H1 (cell line): ENCODE measurements at regions not wholly inside any gene's neighbourhood (a gene's known extent, or its start where the extent isn't known, plus 50 kb on each side); places are given as distances from the start of the nearest gene placed in this dataset.
A peak's percentile ranks its signal among the peaks of the same experiment; 100 is the strongest.

Source experiments
- CTCF ChIA-PET: fragments of 300-600 bp; sonication (Branson Sonifier 250); formaldehyde crosslinking; loops from one replicate; lab custom pipeline; 2021; ENCODE audit not compliant: partially characterized antibody; lab: Charles Lee
- POLR2A ChIA-PET: fragments of 300-600 bp; sonication (Branson Sonifier 250); formaldehyde crosslinking; loops from one replicate; lab custom pipeline; 2021; ENCODE audit warnings: inconsistent platforms; ENCODE audit not compliant: partially characterized antibody; lab: Charles Lee
- DNase-seq, 2 experiments: peaks; one replicate each; pipeline versions ENCODE4 v3.0.0 to v3.0.0-alpha.2; 2010 to 2022; ENCODE audit warnings: low spot score in 2 of 2, low read depth in 1 of 2, mixed read lengths in 1 of 2
- FAIRE-seq: peaks from 2 replicates; lab custom pipeline; 2011; peaks lifted over from hg19 to GRCh38; lab: Jason Lieb, UNC
- H2AFZ ChIP-seq: 2 replicates; pipeline ENCODE4 v1.8.1; 2012; ENCODE audit warnings: low read length, inconsistent platforms
- H2AK5ac ChIP-seq: 2 replicates; pipeline ENCODE4 v1.6.1; 2013; ENCODE audit warnings: low read depth, low read length
- H2BK120ac ChIP-seq: replicated peaks from 2 replicates; pipeline ENCODE3; 2013; ENCODE audit warnings: low read depth, low read length, inconsistent platforms
- H2BK12ac ChIP-seq: 2 replicates; pipeline ENCODE4 v1.6.1; 2013; ENCODE audit warnings: low read depth, low read length
- H2BK15ac ChIP-seq: 2 replicates; pipeline ENCODE4 v1.6.1; 2013; ENCODE audit warnings: low read length
- H2BK20ac ChIP-seq: 2 replicates; pipeline ENCODE4 v1.6.1; 2013; ENCODE audit warnings: low read length
- H2BK5ac ChIP-seq: 2 replicates; pipeline ENCODE4 v1.6.1; 2013; ENCODE audit warnings: low read depth, low read length
- H3K14ac ChIP-seq: 2 replicates; pipeline ENCODE4 v1.6.1; 2013; ENCODE audit warnings: inconsistent platforms; ENCODE audit not compliant: insufficient read length
- H3K18ac ChIP-seq: 2 replicates; pipeline ENCODE4 v1.6.1; 2013; ENCODE audit warnings: low read length; ENCODE audit errors: extremely low read depth
- H3K23ac ChIP-seq: 2 replicates; pipeline ENCODE4 v1.6.1; 2013; ENCODE audit warnings: inconsistent platforms; ENCODE audit not compliant: insufficient read length
- H3K23me2 ChIP-seq: 2 replicates; pipeline ENCODE4 v1.6.1; 2013; ENCODE audit warnings: low read depth, low read length
- H3K27ac ChIP-seq: 2 replicates; pipeline ENCODE4 v1.6.1; 2011; ENCODE audit warnings: low read depth, low read length, inconsistent platforms
- H3K27me3 ChIP-seq, 4 experiments: replicated peaks in 1 of 4; 1 replicate in 1 of 4; 2 replicates in 3 of 4; pipeline versions ENCODE4 v1.6.1 to v1.8.1; 2011 to 2013; ENCODE audit warnings: low read length in 3 of 4, mild to moderate bottlenecking in 3 of 4, inconsistent platforms in 2 of 4, mixed read lengths in 2 of 4, moderate library complexity in 1 of 4; ENCODE audit not compliant: control insufficient read depth in 3 of 4, insufficient read depth in 3 of 4; ENCODE audit errors: extremely low read depth in 1 of 4
- H3K36me3 ChIP-seq, 4 experiments: 2 replicates each; pipeline versions ENCODE4 v1.6.1 to v1.8.1; 2011 to 2013; ENCODE audit warnings: mild to moderate bottlenecking in 4 of 4, low read length in 3 of 4, moderate library complexity in 2 of 4, control low read depth in 1 of 4, inconsistent platforms in 1 of 4; ENCODE audit not compliant: insufficient read depth in 4 of 4, control insufficient read depth in 2 of 4
- H3K4ac ChIP-seq: replicated peaks from 2 replicates; pipeline ENCODE3; 2013; ENCODE audit warnings: low read length, low read depth, mixed read lengths, inconsistent platforms; ENCODE audit not compliant: insufficient read length
- H3K4me1 ChIP-seq, 4 experiments: replicated peaks in 1 of 4; 1 replicate in 1 of 4; 2 replicates in 3 of 4; pipeline versions ENCODE4 v1.6.1 to v1.8.1; 2011 to 2013; ENCODE audit warnings: low read length in 3 of 4, inconsistent platforms in 2 of 4, mixed read lengths in 1 of 4; ENCODE audit not compliant: insufficient read depth in 4 of 4, control insufficient read depth in 3 of 4
- H3K4me2 ChIP-seq, 2 experiments: 2 replicates each; pipeline versions ENCODE4 v1.6.1 to v1.8.1; 2011 to 2013; ENCODE audit warnings: low read depth in 2 of 2, low read length in 2 of 2, control low read depth in 1 of 2, inconsistent platforms in 1 of 2, mild to moderate bottlenecking in 1 of 2; ENCODE audit not compliant: insufficient read depth in 1 of 2
- H3K4me3 ChIP-seq, 4 experiments: fragments of 200-600, 300-600 bp in 1 of 4; sonication (generic), shearing (Covaris generic), sonication (Bioruptor Twin) in 1 of 4; 2 replicates each; pipeline versions ENCODE4 v1.5.1 to v1.8.1; 2011 to 2016; ENCODE audit warnings: low read length in 4 of 4, low read depth in 3 of 4, control low read depth in 2 of 4, inconsistent platforms in 2 of 4, mild to moderate bottlenecking in 2 of 4, mixed read lengths in 1 of 4, moderate library complexity in 1 of 4; ENCODE audit not compliant: insufficient read depth in 2 of 4; ENCODE audit errors: extremely low read depth in 1 of 4
- H3K56ac ChIP-seq: replicated peaks from 2 replicates; pipeline ENCODE3; 2013; ENCODE audit warnings: low read depth, mild to moderate bottlenecking, mixed read lengths, low read length, inconsistent platforms; ENCODE audit not compliant: insufficient read length
- H3K79me1 ChIP-seq: 2 replicates; pipeline ENCODE4 v1.6.1; 2013; ENCODE audit warnings: low read depth, low read length, control low read depth
- H3K79me2 ChIP-seq, 2 experiments: 2 replicates each; pipeline versions ENCODE4 v1.6.1 to v1.8.1; 2012 to 2013; ENCODE audit warnings: low read length in 2 of 2, mild to moderate bottlenecking in 2 of 2, inconsistent platforms in 1 of 2; ENCODE audit not compliant: insufficient read depth in 2 of 2, control insufficient read depth in 1 of 2
- H3K9ac ChIP-seq, 4 experiments: replicated peaks in 1 of 4; 1 replicate in 1 of 4; 2 replicates in 3 of 4; pipeline versions ENCODE4 v1.6.1 to v1.8.1; 2011 to 2013; ENCODE audit warnings: low read depth in 3 of 4, low read length in 3 of 4, control low read depth in 2 of 4, mild to moderate bottlenecking in 2 of 4, moderate library complexity in 2 of 4, inconsistent platforms in 1 of 4; ENCODE audit errors: extremely low read depth in 1 of 4
- H3K9me3 ChIP-seq, 2 experiments: 2 replicates each; pipeline versions ENCODE4 v1.6.1 to v1.8.1; 2012 to 2013; ENCODE audit warnings: mild to moderate bottlenecking in 2 of 2, moderate library complexity in 2 of 2, control low read depth in 1 of 2, inconsistent platforms in 1 of 2, low read depth in 1 of 2, low read length in 1 of 2, mixed read lengths in 1 of 2; ENCODE audit not compliant: insufficient read depth in 2 of 2
- H4K20me1 ChIP-seq, 2 experiments: replicated peaks in 1 of 2; 2 replicates each; pipeline versions ENCODE3 to v1.8.1; 2011 to 2013; ENCODE audit warnings: inconsistent platforms in 2 of 2, low read length in 2 of 2, mild to moderate bottlenecking in 1 of 2; ENCODE audit not compliant: insufficient read depth in 2 of 2, control insufficient read depth in 1 of 2
- H4K5ac ChIP-seq: 2 replicates; pipeline ENCODE4 v1.6.1; 2013; ENCODE audit warnings: low read length, low read depth, mixed read lengths, inconsistent platforms; ENCODE audit not compliant: insufficient read length
- H4K8ac ChIP-seq: 2 replicates; pipeline ENCODE4 v1.8.0; 2013; ENCODE audit warnings: mild to moderate bottlenecking, moderate library complexity, low read length, inconsistent platforms; ENCODE audit not compliant: insufficient read depth; ENCODE audit errors: extremely low read depth
- H4K91ac ChIP-seq: replicated peaks from 2 replicates; pipeline ENCODE3; 2013; ENCODE audit warnings: low read length, mixed read lengths, inconsistent platforms; ENCODE audit not compliant: insufficient read length
- BRCA1 ChIP-seq: IDR thresholded peaks from 2 replicates; pipeline ENCODE4 v1.6.1; 2012; ENCODE audit warnings: low read depth, low read length, improper control_type of control experiment
- CEBPB ChIP-seq: IDR thresholded peaks from 2 replicates; pipeline ENCODE4 v1.6.1; 2012; ENCODE audit warnings: low read depth, low read length
- CHD2 ChIP-seq: IDR thresholded peaks from 2 replicates; pipeline ENCODE4 v1.6.1; 2012; ENCODE audit warnings: low read length, improper control_type of control experiment
- JUND ChIP-seq: IDR thresholded peaks from 2 replicates; pipeline ENCODE4 v1.6.1; 2011; ENCODE audit warnings: mild to moderate bottlenecking, improper control_type of control experiment, low read length
- RNF2 ChIP-seq: fragments of 200-900, 300-1000 bp; sonication (generic); IDR thresholded peaks from 2 replicates; pipeline ENCODE4 v1.7.1; 2016; ENCODE audit warnings: borderline replicate concordance, low read depth, mild to moderate bottlenecking, antibody characterized with exemption, low read length; ENCODE audit not compliant: poor library complexity, severe bottlenecking; ENCODE audit errors: missing control alignments
- SRF ChIP-seq: IDR thresholded peaks from 2 replicates; pipeline ENCODE4 v1.6.1; 2011; ENCODE audit warnings: mild to moderate bottlenecking, low read depth, low read length, moderate library complexity
- TAF1 ChIP-seq: IDR thresholded peaks from 2 replicates; pipeline ENCODE4 v1.6.1; 2011; ENCODE audit warnings: mild to moderate bottlenecking, low read depth, low read length
- TEAD4 ChIP-seq: IDR thresholded peaks from 2 replicates; pipeline ENCODE4 v1.6.1; 2012; ENCODE audit warnings: low read depth, low read length, inconsistent platforms, mixed read lengths
- WGBS, 2 experiments: shearing (Covaris generic) in 1 of 2; methylation state at CpG; one replicate each; pipeline versions ENCODE4 v1.1.6 to v1.1.7; 2013 to 2015; ENCODE audit warnings: low lambda C conversion rate in 2 of 2, mixed read lengths in 2 of 2, inconsistent platforms in 1 of 2, low coverage in 1 of 2, missing lambda C conversion rate in 1 of 2; ENCODE audit not compliant: insufficient replicate concordance in 2 of 2, insufficient coverage in 1 of 2, insufficient read length in 1 of 2; ENCODE audit errors: extremely low coverage in 1 of 2, missing lambda C conversion rate in 1 of 2; 5-methylcytosine and 5-hydroxymethylcytosine counted together
- TF ChIP-seq, protein P1 (sequence below): IDR thresholded peaks from 2 replicates; pipeline ENCODE4 v1.6.1; 2012; ENCODE audit warnings: low read length, inconsistent platforms

- no peaks in the 10 kb centered on the region; a peak in 1 of 7 replicates for H3K27me3 ChIP-seq
- ChIA-PET POLR2A (interaction anchor here (0.8 to 1.8 kb wide), 3 partner anchors 45 to 181 kb away, joined by 3 to 7 read pairs (median 4); no protein-coding TSS in a partner anchor), CTCF (interaction anchor here (0.8 to 12.0 kb wide), 18 partner anchors 8 to 298 kb away, joined by 3 to 366 read pairs (median 6); no protein-coding TSS in a partner anchor)
- H2BK120ac ChIP-seq = no peak overlapping the region
- H3K79me2 ChIP-seq = no peaks in the 10 kb centered on the region
- H3K23me2 ChIP-seq = no peaks in the 10 kb centered on the region
- 0 out of 7 replicates have a peak overlapping the region, but pooled peaks of 1 of the 4 experiments have one; percentile 28 for H3K9ac ChIP-seq
- peak overlapping the region; percentile 11 to 51; a peak in 3 of 4 replicates for H3K4me2 ChIP-seq
- peak overlapping the region; percentile 85 for H2BK5ac ChIP-seq
- 33% methylated on average over 12 of the region's 12 CpGs; no CpG with 5 or more reads in 1 of the 2 experiments for WGBS, 2 experiments
- H4K8ac ChIP-seq = no peak overlapping the region
- H3K4me3 ChIP-seq = 0 out of 8 replicates have a peak overlapping the region, but pooled peaks of 1 of the 4 experiments have one; percentile 7
- peak overlapping the region; percentile 32; the same call in 1 of the 2 replicates for H3K27ac ChIP-seq
- no peaks in the 10 kb centered on the region for H3K9me3 ChIP-seq
- H3K18ac ChIP-seq = peak overlapping the region; percentile 66; the same call in 1 of the 2 replicates
- DNase-seq (peak; percentile 63 to 66), FAIRE-seq (peak; percentile 45)
- no peak overlapping the region for H3K56ac ChIP-seq
- H2BK15ac ChIP-seq = no peak overlapping the region
- no peak overlapping the region for H3K23ac ChIP-seq
- no peaks in the 10 kb centered on the region for H3K79me1 ChIP-seq
- H4K5ac ChIP-seq = peak overlapping the region; percentile 11
- H2AK5ac ChIP-seq = no peak overlapping the region; the same call in 1 of the 2 replicates
- no peak overlapping the region for H3K4ac ChIP-seq
- H2AFZ ChIP-seq = peak overlapping the region; percentile 79
- no peaks in the 10 kb centered on the region for H3K36me3 ChIP-seq
- H3K4me1 ChIP-seq = peaks cover 2 to 10% (median 6%) of the 10 kb centered on the region in 4 experiments; a peak in 5 of 7 replicates
- peak overlapping the region; percentile 83 for H2BK12ac ChIP-seq
- H3K14ac ChIP-seq = no peak overlapping the region
- H2BK20ac ChIP-seq = peak overlapping the region; percentile 38; the same call in 1 of the 2 replicates
- no peak overlapping the region for H4K91ac ChIP-seq
- no peaks in the 10 kb centered on the region for H4K20me1 ChIP-seq
- TF ChIP-seq CHD2 (no peak), CEBPB (no peak), JUND (peak; percentile 93), SRF (no peak), TAF1 (peak; percentile 32; the same call in 1 of the 2 replicates), RNF2 (no peak), BRCA1 (no peak), TEAD4 (peak; percentile 86)
- TF ChIP-seq, protein P1, sequence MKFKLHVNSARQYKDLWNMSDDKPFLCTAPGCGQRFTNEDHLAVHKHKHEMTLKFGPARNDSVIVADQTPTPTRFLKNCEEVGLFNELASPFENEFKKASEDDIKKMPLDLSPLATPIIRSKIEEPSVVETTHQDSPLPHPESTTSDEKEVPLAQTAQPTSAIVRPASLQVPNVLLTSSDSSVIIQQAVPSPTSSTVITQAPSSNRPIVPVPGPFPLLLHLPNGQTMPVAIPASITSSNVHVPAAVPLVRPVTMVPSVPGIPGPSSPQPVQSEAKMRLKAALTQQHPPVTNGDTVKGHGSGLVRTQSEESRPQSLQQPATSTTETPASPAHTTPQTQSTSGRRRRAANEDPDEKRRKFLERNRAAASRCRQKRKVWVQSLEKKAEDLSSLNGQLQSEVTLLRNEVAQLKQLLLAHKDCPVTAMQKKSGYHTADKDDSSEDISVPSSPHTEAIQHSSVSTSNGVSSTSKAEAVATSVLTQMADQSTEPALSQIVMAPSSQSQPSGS = peak; percentile 89
Observed at GRCh38 chr21:38171723-38172344, 85.0 kb upstream of the KCNJ15 start.
